Spleen (tissue), 11 donors: ENCODE measurements at regions not wholly inside any gene's neighbourhood (a gene's known extent, or its start where the extent isn't known, plus 50 kb on each side); places are given as distances from the start of the nearest gene placed in this dataset.

Experiments used
- DNase-seq: peaks from one replicate; pipeline ENCODE4 v3.0.0-alpha.2; 2020
- H3K27ac ChIP-seq, 8 donors: fragments of 200-600 bp; sonication (generic) in 7 of 8; 1 replicate in 4 of 8; 2 replicates in 4 of 8; pipeline versions ENCODE4 v1.5.0 to v1.8.0; 2016 to 2021; ENCODE audit warnings: inconsistent platforms in 4 of 8, mild to moderate bottlenecking in 4 of 8, moderate library complexity in 1 of 8
- H3K27me3 ChIP-seq, 7 donors: fragments of 200-600 bp; sonication (generic) in 6 of 7; replicated peaks in 1 of 7; 1 replicate in 4 of 7; 2 replicates in 3 of 7; pipeline versions ENCODE4 v1.5.0 to v1.8.0; 2016 to 2021; ENCODE audit warnings: inconsistent platforms in 3 of 7, mild to moderate bottlenecking in 1 of 7
- H3K36me3 ChIP-seq, 6 donors: fragments of 200-600 bp; sonication (generic) in 5 of 6; 1 replicate in 4 of 6; 2 replicates in 2 of 6; pipeline versions ENCODE4 v1.5.0 to v1.8.0; 2016 to 2021; ENCODE audit warnings: inconsistent platforms in 2 of 6
- H3K4me1 ChIP-seq, 6 donors: fragments of 200-600 bp; sonication (generic) in 5 of 6; 1 replicate in 3 of 6; 2 replicates in 3 of 6; pipeline versions ENCODE4 v1.5.0 to v1.8.0; 2016 to 2021; ENCODE audit warnings: inconsistent platforms in 3 of 6
- H3K4me3 ChIP-seq, 8 donors: fragments of 200-600 bp; sonication (generic) in 7 of 8; 1 replicate in 4 of 8; 2 replicates in 4 of 8; pipeline versions ENCODE4 v1.5.0 to v1.8.0; 2016 to 2021; ENCODE audit warnings: inconsistent platforms in 4 of 8, mild to moderate bottlenecking in 4 of 8, moderate library complexity in 2 of 8
- H3K9me3 ChIP-seq, 8 donors: fragments of 200-600 bp; sonication (generic) in 7 of 8; 1 replicate in 4 of 8; 2 replicates in 4 of 8; pipeline versions ENCODE4 v1.5.0 to v1.8.0; 2016 to 2021; ENCODE audit warnings: inconsistent platforms in 4 of 8
- POLR2A ChIP-seq, 3 donors: fragments of 450-650 bp; IDR thresholded peaks; one replicate each; pipeline ENCODE4 v1.5.1; 2017; ENCODE audit warnings: antibody characterized with exemption in 3 of 3, mild to moderate bottlenecking in 1 of 3
- POLR2AphosphoS5 ChIP-seq, 3 donors: sonication (generic); formaldehyde crosslinking; IDR thresholded peaks; one replicate each; pipeline ENCODE4 v1.5.1; 2017; ENCODE audit warnings: antibody characterized with exemption in 3 of 3
- WGBS, 5 donors: extraction: QIAGEN DNeasy Blood & Tissue Kit in 3 of 5; methylation state at CpG; one replicate each; pipeline versions ENCODE4 v1.1.5 to v1.1.7; 2013 to 2018; 5-methylcytosine and 5-hydroxymethylcytosine counted together
- intact Hi-C: fragments of 100-400 bp; cut with DNase I; formaldehyde crosslinking; loops from one replicate; pipeline ENCODE4 v1.15.0; 2023; ENCODE audit warnings: low total_unique reads
- TF ChIP-seq, protein P1 (sequence below), 11 experiments: fragments of 200-600 bp in 7 of 11; fragments of 450-650 bp in 4 of 11; sonication (generic) in 4 of 11; IDR thresholded peaks in 8 of 11; conservative IDR thresholded peaks in 3 of 11; 1 replicate in 7 of 11; 2 replicates in 4 of 11; pipeline versions ENCODE4 v1.4.0 to v1.8.0; 2016 to 2021; ENCODE audit warnings: antibody characterized with exemption in 11 of 11, inconsistent platforms in 4 of 11, mild to moderate bottlenecking in 1 of 11
- donor health status: healthy with polysubstance abuse.
- donor health status: DM: no; HTN: no; CAD: no; lungs with moderate emphysema.
- donor health status: DM: no; HTN: no; CAD: no.
- donor health status: Bipolar disorder and iron deficiency.
- donor health status: healthy.
- donor health status: DM: no; HTN: no; CAD: no.
- donor health status: DM: yes; HTN: yes; CAD: no.

DNA sequence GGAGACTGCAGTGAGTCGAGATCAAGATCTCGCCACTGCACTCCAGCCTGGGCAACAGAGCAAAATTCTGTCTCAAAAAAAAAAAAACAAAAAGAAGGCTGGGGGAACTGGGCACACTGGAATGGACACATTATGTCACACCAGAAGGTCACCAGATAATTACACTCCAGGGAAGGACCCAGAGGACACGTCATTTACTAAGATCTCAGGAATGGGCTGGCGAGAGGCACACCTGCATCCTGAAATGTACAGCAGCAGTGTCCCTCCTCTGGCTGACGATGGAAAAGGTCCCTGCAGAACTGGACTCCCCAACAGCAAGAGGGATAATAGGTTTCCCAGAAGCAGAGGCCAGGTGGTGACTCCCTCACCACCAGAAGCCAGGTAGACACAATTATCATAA is 243.5 kb downstream of the BCL11B start:
- no peak for DNase-seq
- Histone ChIP-seq H3K4me1 (no peaks in the 10 kb centered on the region), H3K36me3 (no peaks in the 10 kb centered on the region), H3K4me3 (no peak overlapping the region), H3K9me3 (peaks cover 0 to 10% (median 0%) of the 10 kb centered on the region in 8 donors), H3K27ac (no peak overlapping the region), H3K27me3 (no peaks in the 10 kb centered on the region)
- intact Hi-C loops: no loop called here
- WGBS, 5 donors: 79 to 86% (median 83%) methylated on average over 5 of the region's 5 CpGs
- no peak for TF ChIP-seq POLR2AphosphoS5 (IDR thresholded peaks at IDR 0.05)
- TF ChIP-seq, protein P1, sequence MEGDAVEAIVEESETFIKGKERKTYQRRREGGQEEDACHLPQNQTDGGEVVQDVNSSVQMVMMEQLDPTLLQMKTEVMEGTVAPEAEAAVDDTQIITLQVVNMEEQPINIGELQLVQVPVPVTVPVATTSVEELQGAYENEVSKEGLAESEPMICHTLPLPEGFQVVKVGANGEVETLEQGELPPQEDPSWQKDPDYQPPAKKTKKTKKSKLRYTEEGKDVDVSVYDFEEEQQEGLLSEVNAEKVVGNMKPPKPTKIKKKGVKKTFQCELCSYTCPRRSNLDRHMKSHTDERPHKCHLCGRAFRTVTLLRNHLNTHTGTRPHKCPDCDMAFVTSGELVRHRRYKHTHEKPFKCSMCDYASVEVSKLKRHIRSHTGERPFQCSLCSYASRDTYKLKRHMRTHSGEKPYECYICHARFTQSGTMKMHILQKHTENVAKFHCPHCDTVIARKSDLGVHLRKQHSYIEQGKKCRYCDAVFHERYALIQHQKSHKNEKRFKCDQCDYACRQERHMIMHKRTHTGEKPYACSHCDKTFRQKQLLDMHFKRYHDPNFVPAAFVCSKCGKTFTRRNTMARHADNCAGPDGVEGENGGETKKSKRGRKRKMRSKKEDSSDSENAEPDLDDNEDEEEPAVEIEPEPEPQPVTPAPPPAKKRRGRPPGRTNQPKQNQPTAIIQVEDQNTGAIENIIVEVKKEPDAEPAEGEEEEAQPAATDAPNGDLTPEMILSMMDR (IDR thresholded peaks at IDR 0.05 in 8 of 11, conservative IDR thresholded peaks at IDR 0.05 in 3 of 11): no peak
- TF ChIP-seq POLR2A (IDR thresholded peaks at IDR 0.05): no peak

DNA sequence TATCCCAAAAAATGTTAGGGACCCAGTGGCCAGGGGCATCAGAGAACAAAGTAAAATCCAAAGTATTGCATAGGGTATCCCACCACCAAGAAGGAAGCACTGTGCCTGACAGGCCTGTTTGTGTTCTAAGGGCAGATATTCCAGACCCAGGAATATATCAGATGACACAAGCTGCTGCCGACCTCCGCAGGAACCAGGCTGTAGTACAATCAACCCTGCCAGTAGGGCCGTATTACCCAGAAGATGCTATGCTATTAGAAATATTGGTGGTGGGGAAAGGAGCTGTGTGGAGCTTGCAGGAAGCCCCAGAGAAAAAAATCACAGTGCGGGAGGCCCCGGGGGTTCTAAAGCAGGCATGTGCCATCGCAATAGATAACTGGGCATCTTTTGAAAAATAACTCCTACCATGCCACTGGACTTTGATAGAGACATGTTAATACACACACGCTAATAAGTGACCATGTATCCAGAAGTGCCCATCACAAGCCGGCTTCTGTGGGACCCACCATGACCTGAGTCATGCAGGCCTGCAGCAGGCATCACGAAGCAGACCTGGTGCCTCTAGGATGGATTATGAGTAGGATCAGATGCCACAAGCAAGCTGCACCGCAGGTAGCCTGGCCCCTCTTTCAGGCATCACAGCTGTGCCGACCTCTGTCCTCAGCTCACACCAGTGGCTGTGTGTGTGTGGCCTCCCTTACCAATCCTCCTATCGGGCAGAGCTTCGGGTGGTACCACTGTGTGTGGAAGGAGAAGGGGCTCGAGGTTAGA is 242.7 kb downstream of the BCL11B start:
- DNase-seq: no peak
- WGBS, 5 donors: 77 to 82% (median 79%) methylated on average over 13 to 14 of the region's 14 CpGs
- intact Hi-C loops: no loop called here
- Histone ChIP-seq H3K4me3 (no peak overlapping the region), H3K36me3 (no peaks in the 10 kb centered on the region), H3K27ac (no peak overlapping the region), H3K4me1 (peaks cover 0 to 3% (median 0%) of the 10 kb centered on the region in 6 donors), H3K27me3 (no peaks in the 10 kb centered on the region), H3K9me3 (peaks cover 0 to 10% (median 0%) of the 10 kb centered on the region in 8 donors)
- TF ChIP-seq POLR2AphosphoS5 (IDR thresholded peaks at IDR 0.05) (no peak), POLR2A (IDR thresholded peaks at IDR 0.05) (no peak)
- TF ChIP-seq, protein P1 (IDR thresholded peaks at IDR 0.05 in 8 of 11, conservative IDR thresholded peaks at IDR 0.05 in 3 of 11): no peak

DNA sequence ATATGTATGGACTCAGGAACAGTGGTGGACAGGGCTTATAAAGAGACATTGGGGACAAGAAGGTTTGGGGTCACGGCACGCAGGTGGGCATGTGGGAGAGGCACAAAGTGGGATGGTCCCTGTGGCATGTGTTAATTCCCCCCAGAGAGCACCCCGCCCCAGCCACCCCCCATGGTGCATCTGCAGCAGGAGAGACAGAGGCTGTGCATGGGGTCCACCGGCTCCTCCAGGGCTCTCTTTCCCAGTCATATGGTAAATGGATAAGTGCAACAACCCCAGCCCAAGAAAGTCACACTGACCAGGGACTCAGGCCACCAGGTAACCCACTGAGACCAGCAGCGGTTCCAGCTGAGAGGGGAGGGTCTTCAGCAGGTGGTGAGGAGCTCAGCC is 242.1 kb downstream of the BCL11B start:
- intact Hi-C loops: no loop called here
- TF ChIP-seq, protein P1 (IDR thresholded peaks at IDR 0.05 in 8 of 11, conservative IDR thresholded peaks at IDR 0.05 in 3 of 11): no peak
- no peak for TF ChIP-seq POLR2A (IDR thresholded peaks at IDR 0.05)
- TF ChIP-seq POLR2AphosphoS5 (IDR thresholded peaks at IDR 0.05): no peak
- peaks cover 0 to 15% (median 0%) of the 10 kb centered on the region in 8 donors for H3K9me3 ChIP-seq
- H3K4me3 ChIP-seq: no peak overlapping the region
- DNase-seq: no peak
- no peaks in the 10 kb centered on the region for H3K36me3 ChIP-seq
- WGBS, 5 donors: 74 to 88% (median 84%) methylated on average over 4 to 5 of the region's 5 CpGs
- no peaks in the 10 kb centered on the region for H3K27me3 ChIP-seq
- H3K27ac ChIP-seq: no peak overlapping the region
- H3K4me1 ChIP-seq: peaks cover 0 to 8% (median 0%) of the 10 kb centered on the region in 6 donors

DNA sequence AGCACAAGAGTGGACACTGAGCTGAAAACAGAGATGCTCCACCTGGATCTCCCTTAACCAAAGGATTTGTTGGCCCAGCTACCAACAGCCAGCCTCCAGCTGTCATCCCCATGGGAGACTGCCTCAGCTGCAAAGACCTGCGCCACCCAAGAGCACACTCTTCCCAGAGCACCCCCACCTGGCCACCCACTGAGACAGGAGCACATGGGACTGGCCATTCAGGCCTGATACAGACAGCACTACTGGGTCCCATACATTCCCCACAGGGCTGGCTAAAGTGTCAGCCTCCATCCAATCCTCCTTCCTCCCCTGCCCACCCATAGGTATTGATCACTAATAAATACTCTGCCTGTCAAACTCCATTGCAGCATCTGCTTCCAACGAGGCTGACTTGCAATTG is 241.5 kb downstream of the BCL11B start:
- Histone ChIP-seq H3K27me3 (no peaks in the 10 kb centered on the region), H3K4me3 (no peak overlapping the region), H3K4me1 (peaks cover 0 to 13% (median 0%) of the 10 kb centered on the region in 6 donors), H3K27ac (no peak overlapping the region), H3K36me3 (no peaks in the 10 kb centered on the region), H3K9me3 (peaks cover 0 to 15% (median 0%) of the 10 kb centered on the region in 8 donors)
- TF ChIP-seq, protein P1 (IDR thresholded peaks at IDR 0.05 in 8 of 11, conservative IDR thresholded peaks at IDR 0.05 in 3 of 11): no peak
- TF ChIP-seq POLR2AphosphoS5 (IDR thresholded peaks at IDR 0.05): no peak
- no peak for TF ChIP-seq POLR2A (IDR thresholded peaks at IDR 0.05)
- WGBS, 5 donors: 58 to 73% (median 71%) methylated on average over 2 of the region's 2 CpGs
- intact Hi-C loops: no loop called here
- no peak for DNase-seq
